ENCODE measurements at regions not wholly inside any gene's neighbourhood (a gene's known extent, or its start where the extent isn't known, plus 50 kb on each side); places are given as distances from the start of the nearest gene placed in this dataset.

DNA sequence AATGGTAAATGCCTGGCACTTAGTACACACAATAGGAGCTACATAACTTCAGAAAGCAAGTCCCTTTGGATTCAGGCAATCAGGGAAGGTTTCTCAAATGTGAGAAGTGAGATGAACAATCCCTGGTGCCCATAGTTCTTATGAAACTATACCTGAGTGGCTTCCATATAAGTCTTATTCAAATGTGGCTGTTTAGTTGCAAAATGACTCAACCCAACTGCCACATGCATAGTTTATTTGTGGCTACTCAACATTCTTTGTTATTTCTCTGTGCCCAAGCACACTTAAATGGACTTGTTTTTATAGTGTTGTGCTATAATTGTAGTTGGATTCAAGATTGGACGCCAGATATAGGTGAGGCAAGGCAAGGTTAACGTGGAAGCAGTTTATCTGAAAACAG is 93.7 kb upstream of the ATXN1 start:
- Histone ChIP-seq H3K9me3 (ENCODE audit: control insufficient read depth, insufficient read depth, low read length) (no peaks in the 10 kb centered on the region), H3K36me3 (ENCODE audit: control insufficient read depth, insufficient read depth, low read length) (no peaks in the 10 kb centered on the region), H3K27me3 (ENCODE audit: control insufficient read depth, insufficient read depth, low read length) (no peaks in the 10 kb centered on the region), H3K4me3 (ENCODE audit: low read depth, low read length) (no peak overlapping the region), H3K27ac (ENCODE audit: low read depth, low read length) (no peak overlapping the region), H3K4me1 (ENCODE audit: control insufficient read depth, insufficient read depth, low read length) (peaks cover 1% of the 10 kb centered on the region)
- no peak for DNase-seq (ENCODE audit: low read depth in 4 of 6, low spot score in 6 of 6)
- WGBS (ENCODE audit: insufficient coverage): 79% methylated on average over 2 of the region's 2 CpGs

- no peaks in the 10 kb centered on the region for H3K36me3 ChIP-seq (ENCODE audit: control insufficient read depth, insufficient read depth, low read length)
- no peak overlapping the region for H3K4me3 ChIP-seq (ENCODE audit: low read depth, low read length)
- no peaks in the 10 kb centered on the region for H3K27me3 ChIP-seq (ENCODE audit: control insufficient read depth, insufficient read depth, low read length)
- peak in 1 of 6 donors; percentile 28 for DNase-seq (ENCODE audit: low read depth in 4 of 6, low spot score in 6 of 6)
- H3K9me3 ChIP-seq (ENCODE audit: control insufficient read depth, insufficient read depth, low read length): no peaks in the 10 kb centered on the region
- H3K27ac ChIP-seq (ENCODE audit: low read depth, low read length): no peak overlapping the region
- H3K4me1 ChIP-seq (ENCODE audit: control insufficient read depth, insufficient read depth, low read length): peaks cover 4% of the 10 kb centered on the region
- 94% methylated on average over 3 of the region's 6 CpGs for WGBS (ENCODE audit: insufficient coverage)
Measured at GRCh38 chr6:16852671-16853070, 91.4 kb upstream of the ATXN1 start.

DNA sequence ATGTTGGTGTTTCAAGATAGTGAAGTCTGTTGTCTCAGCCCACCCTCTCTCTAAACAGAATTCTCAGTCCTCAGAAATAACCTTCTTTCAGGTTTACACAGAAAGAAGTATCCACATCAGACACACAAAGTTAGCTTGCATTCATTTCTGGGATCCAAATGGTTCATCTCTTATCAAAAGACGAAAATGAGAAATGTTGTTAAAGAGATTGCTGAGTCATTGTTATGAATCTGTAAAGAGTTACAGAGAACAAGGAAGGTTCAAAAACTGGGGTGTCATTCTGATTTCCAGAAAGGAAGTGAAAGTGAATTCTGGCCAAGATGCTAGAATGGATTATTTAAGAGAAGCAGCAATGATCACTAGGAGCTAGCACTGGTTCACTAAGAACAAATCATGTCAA is 90.5 kb upstream of the ATXN1 start:
- Histone ChIP-seq H3K4me1 (ENCODE audit: control insufficient read depth, insufficient read depth, low read length) (peaks cover 4% of the 10 kb centered on the region), H3K4me3 (ENCODE audit: low read depth, low read length) (no peak overlapping the region), H3K9me3 (ENCODE audit: control insufficient read depth, insufficient read depth, low read length) (no peaks in the 10 kb centered on the region), H3K36me3 (ENCODE audit: control insufficient read depth, insufficient read depth, low read length) (no peaks in the 10 kb centered on the region), H3K27ac (ENCODE audit: low read depth, low read length) (no peak overlapping the region), H3K27me3 (ENCODE audit: control insufficient read depth, insufficient read depth, low read length) (no peaks in the 10 kb centered on the region)
- DNase-seq (ENCODE audit: low read depth in 4 of 6, low spot score in 6 of 6): no peak
- 50% methylated on average over 1 of the region's 1 CpG for WGBS (ENCODE audit: insufficient coverage)

DNA sequence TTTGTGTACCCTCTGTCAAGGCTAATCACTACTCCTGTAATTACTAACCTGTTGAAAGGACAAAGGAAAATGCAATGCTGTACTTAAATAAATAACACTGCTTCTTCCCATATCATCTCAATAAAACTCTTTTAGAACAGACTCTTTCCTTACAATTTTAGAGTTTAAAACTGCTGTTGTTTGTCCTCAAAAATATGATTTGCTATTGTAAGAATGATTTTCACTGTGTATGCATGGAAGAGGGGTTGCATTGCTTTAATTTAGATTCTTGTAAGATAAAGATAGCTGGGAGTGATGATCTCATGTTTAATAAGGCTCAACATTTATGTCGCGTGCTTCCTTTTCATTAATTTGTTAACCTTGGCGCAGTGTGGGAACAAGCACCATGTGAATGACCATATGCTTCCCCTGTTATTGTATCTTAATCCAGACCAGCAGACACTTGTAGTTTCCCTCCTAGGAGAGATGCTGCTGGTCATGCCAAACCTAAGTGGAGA is 89.8 kb upstream of the ATXN1 start:
- Histone ChIP-seq H3K9me3 (ENCODE audit: control insufficient read depth, insufficient read depth, low read length) (no peaks in the 10 kb centered on the region), H3K4me1 (ENCODE audit: control insufficient read depth, insufficient read depth, low read length) (peaks cover 4% of the 10 kb centered on the region), H3K4me3 (ENCODE audit: low read depth, low read length) (no peak overlapping the region), H3K27ac (ENCODE audit: low read depth, low read length) (no peak overlapping the region), H3K36me3 (ENCODE audit: control insufficient read depth, insufficient read depth, low read length) (no peaks in the 10 kb centered on the region), H3K27me3 (ENCODE audit: control insufficient read depth, insufficient read depth, low read length) (no peaks in the 10 kb centered on the region)
- no CpG with 5 or more reads among the region's 3 CpGs for WGBS (ENCODE audit: insufficient coverage)
- no peak for DNase-seq (ENCODE audit: low read depth in 4 of 6, low spot score in 6 of 6)

- no peak overlapping the region for H3K4me3 ChIP-seq (ENCODE audit: low read depth, low read length)
- no peak overlapping the region for H3K27ac ChIP-seq (ENCODE audit: low read depth, low read length)
- WGBS (ENCODE audit: insufficient coverage): 70% methylated on average over 2 of the region's 5 CpGs
- H3K36me3 ChIP-seq (ENCODE audit: control insufficient read depth, insufficient read depth, low read length): no peaks in the 10 kb centered on the region
- peaks cover 4% of the 10 kb centered on the region for H3K4me1 ChIP-seq (ENCODE audit: control insufficient read depth, insufficient read depth, low read length)
- no peaks in the 10 kb centered on the region for H3K27me3 ChIP-seq (ENCODE audit: control insufficient read depth, insufficient read depth, low read length)
- peak in 2 of 6 donors; percentile 31 to 59 for DNase-seq (ENCODE audit: low read depth in 4 of 6, low spot score in 6 of 6)
- H3K9me3 ChIP-seq (ENCODE audit: control insufficient read depth, insufficient read depth, low read length): no peaks in the 10 kb centered on the region
Measured at GRCh38 chr6:16850681-16851026, 89.4 kb upstream of the ATXN1 start.

- H3K4me1 ChIP-seq (ENCODE audit: control insufficient read depth, insufficient read depth, low read length): peaks cover 4% of the 10 kb centered on the region
- H3K27me3 ChIP-seq (ENCODE audit: control insufficient read depth, insufficient read depth, low read length): no peaks in the 10 kb centered on the region
- DNase-seq (ENCODE audit: low read depth in 4 of 6, low spot score in 6 of 6): peak in 2 of 6 donors; percentile 31 to 62
- H3K9me3 ChIP-seq (ENCODE audit: control insufficient read depth, insufficient read depth, low read length): no peaks in the 10 kb centered on the region
- WGBS (ENCODE audit: insufficient coverage): 68% methylated on average over 5 of the region's 7 CpGs
- H3K36me3 ChIP-seq (ENCODE audit: control insufficient read depth, insufficient read depth, low read length): no peaks in the 10 kb centered on the region
- H3K27ac ChIP-seq (ENCODE audit: low read depth, low read length): peak overlapping the region; percentile 51
- H3K4me3 ChIP-seq (ENCODE audit: low read depth, low read length): no peak overlapping the region
Measured at GRCh38 chr6:16849988-16850680, 88.9 kb upstream of the ATXN1 start.

GRCh38 chr6:16849280-16849987 is 88.2 kb upstream of the ATXN1 start:
- WGBS (ENCODE audit: insufficient coverage): 92% methylated on average over 5 of the region's 11 CpGs
- Histone ChIP-seq H3K27me3 (ENCODE audit: control insufficient read depth, insufficient read depth, low read length) (no peaks in the 10 kb centered on the region), H3K4me3 (ENCODE audit: low read depth, low read length) (no peak overlapping the region), H3K36me3 (ENCODE audit: control insufficient read depth, insufficient read depth, low read length) (no peaks in the 10 kb centered on the region), H3K9me3 (ENCODE audit: control insufficient read depth, insufficient read depth, low read length) (no peaks in the 10 kb centered on the region), H3K27ac (ENCODE audit: low read depth, low read length) (peak overlapping the region; percentile 51), H3K4me1 (ENCODE audit: control insufficient read depth, insufficient read depth, low read length) (peaks cover 4% of the 10 kb centered on the region)
- DNase-seq (ENCODE audit: low read depth in 4 of 6, low spot score in 6 of 6): peak in 1 of 6 donors; percentile 40

- no peaks in the 10 kb centered on the region for H3K27me3 ChIP-seq (ENCODE audit: control insufficient read depth, insufficient read depth, low read length)
- H3K27ac ChIP-seq (ENCODE audit: low read depth, low read length): no peak overlapping the region
- no peak for DNase-seq (ENCODE audit: low read depth in 4 of 6, low spot score in 6 of 6)
- no peak overlapping the region for H3K4me3 ChIP-seq (ENCODE audit: low read depth, low read length)
- H3K4me1 ChIP-seq (ENCODE audit: control insufficient read depth, insufficient read depth, low read length): peaks cover 4% of the 10 kb centered on the region
- no peaks in the 10 kb centered on the region for H3K36me3 ChIP-seq (ENCODE audit: control insufficient read depth, insufficient read depth, low read length)
- no peaks in the 10 kb centered on the region for H3K9me3 ChIP-seq (ENCODE audit: control insufficient read depth, insufficient read depth, low read length)
- WGBS (ENCODE audit: insufficient coverage): no CpG with 5 or more reads among the region's 2 CpGs
Measured at GRCh38 chr6:16846399-16846778, 85.1 kb upstream of the ATXN1 start.

DNA sequence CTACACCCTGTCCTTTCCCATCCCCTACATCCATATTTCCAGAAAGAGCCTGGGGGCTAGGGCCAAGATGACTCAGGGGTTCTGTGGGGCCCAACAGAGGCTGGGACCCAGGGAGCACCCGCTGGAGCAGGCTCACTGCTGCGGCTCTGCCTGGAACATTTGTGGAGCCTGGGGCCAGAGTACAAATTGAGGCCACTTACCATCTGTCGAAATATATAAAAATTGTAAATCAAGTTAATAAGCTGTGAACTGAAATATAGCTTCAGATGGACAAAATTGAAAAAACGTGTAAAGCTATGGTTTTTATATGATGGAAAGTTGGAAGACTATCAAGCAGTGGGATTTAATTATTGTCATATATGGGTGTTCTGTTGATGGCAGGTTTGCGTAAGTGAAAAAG is 82.9 kb upstream of the ATXN1 start:
- H3K9me3 ChIP-seq (ENCODE audit: control insufficient read depth, insufficient read depth, low read length): no peaks in the 10 kb centered on the region
- no peaks in the 10 kb centered on the region for H3K36me3 ChIP-seq (ENCODE audit: control insufficient read depth, insufficient read depth, low read length)
- H3K27ac ChIP-seq (ENCODE audit: low read depth, low read length): no peak overlapping the region
- 100% methylated on average over 4 of the region's 5 CpGs for WGBS (ENCODE audit: insufficient coverage)
- H3K4me1 ChIP-seq (ENCODE audit: control insufficient read depth, insufficient read depth, low read length): no peaks in the 10 kb centered on the region
- DNase-seq (ENCODE audit: low read depth in 4 of 6, low spot score in 6 of 6): peak in 1 of 6 donors; percentile 28
- H3K4me3 ChIP-seq (ENCODE audit: low read depth, low read length): no peak overlapping the region
- no peaks in the 10 kb centered on the region for H3K27me3 ChIP-seq (ENCODE audit: control insufficient read depth, insufficient read depth, low read length)

DNA sequence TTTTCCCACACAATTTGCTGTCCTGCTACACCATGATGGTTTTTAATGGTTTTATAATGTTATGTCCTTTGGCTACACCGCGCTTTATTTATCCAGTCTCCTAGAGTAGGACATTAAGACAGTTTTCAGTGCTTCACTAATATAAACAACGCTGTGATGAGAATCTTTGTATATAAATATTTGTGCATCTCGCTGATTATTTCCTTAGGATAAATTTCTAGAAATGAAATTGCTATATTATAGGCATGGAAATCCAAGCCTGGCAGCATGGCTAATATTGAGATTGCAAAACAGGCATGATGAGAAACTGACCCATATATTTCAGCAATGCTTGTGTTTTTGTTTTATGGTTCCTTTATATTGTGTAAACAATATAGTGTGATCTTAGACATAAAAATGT is 81.4 kb upstream of the ATXN1 start:
- peaks cover 4% of the 10 kb centered on the region for H3K4me1 ChIP-seq (ENCODE audit: control insufficient read depth, insufficient read depth, low read length)
- no peak for DNase-seq (ENCODE audit: low read depth in 4 of 6, low spot score in 6 of 6)
- no peaks in the 10 kb centered on the region for H3K36me3 ChIP-seq (ENCODE audit: control insufficient read depth, insufficient read depth, low read length)
- no CpG with 5 or more reads among the region's 4 CpGs for WGBS (ENCODE audit: insufficient coverage)
- no peak overlapping the region for H3K4me3 ChIP-seq (ENCODE audit: low read depth, low read length)
- no peaks in the 10 kb centered on the region for H3K9me3 ChIP-seq (ENCODE audit: control insufficient read depth, insufficient read depth, low read length)
- H3K27me3 ChIP-seq (ENCODE audit: control insufficient read depth, insufficient read depth, low read length): no peaks in the 10 kb centered on the region
- no peak overlapping the region for H3K27ac ChIP-seq (ENCODE audit: low read depth, low read length)
